Retinal pigment epithelial cell (primary cell): ENCODE measurements at regions not wholly inside any gene's neighbourhood (a gene's known extent, or its start where the extent isn't known, plus 50 kb on each side); places are given as distances from the start of the nearest gene placed in this dataset.

Experiments
- DNase-seq: peaks from one replicate; pipeline ENCODE4 v3.0.0-alpha.2; 2010; ENCODE audit warnings: low read depth
- H3K4me3 ChIP-seq: 2 replicates; pipeline ENCODE4 v1.5.1; 2011; ENCODE audit warnings: mild to moderate bottlenecking, low read length, control low read depth, moderate library complexity
- CTCF ChIP-seq: conservative IDR thresholded peaks from 2 replicates; pipeline ENCODE4 v1.5.1; 2011; ENCODE audit warnings: low read depth, low read length, control low read depth, inconsistent platforms

GRCh38 chr18:53765211-53765610 lies 459.3 kb downstream of the MBD2 start:
- no peak for DNase-seq
- H3K4me3 ChIP-seq: no peak overlapping the region
- no peak for TF ChIP-seq CTCF

DNA sequence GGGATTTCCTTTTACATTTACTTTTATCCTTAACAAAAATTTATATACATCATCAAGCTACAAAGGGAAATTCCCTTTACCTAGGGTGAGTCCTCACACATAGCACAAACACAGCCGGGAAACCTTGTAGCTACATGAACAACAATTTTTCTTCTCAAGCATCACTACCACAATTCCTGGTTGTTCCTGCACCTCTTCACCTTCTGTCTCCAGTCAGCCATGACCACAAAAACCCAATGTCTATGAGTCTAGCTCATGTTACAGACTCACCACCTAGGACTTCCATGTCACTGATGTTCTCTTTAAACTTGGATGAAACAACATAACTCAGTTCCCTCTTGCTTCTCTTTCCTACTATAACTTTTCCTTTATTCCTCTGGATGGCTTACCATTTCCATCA lies 460.4 kb downstream of the MBD2 start:
- no peak for TF ChIP-seq CTCF
- H3K4me3 ChIP-seq: no peak overlapping the region

GRCh38 chr18:53757328-53757727 lies 467.1 kb downstream of the MBD2 start:
- H3K4me3 ChIP-seq: no peak overlapping the region
- no peak for TF ChIP-seq CTCF
- no peak for DNase-seq

More for the DNA sequence above, 460.4 kb downstream of the MBD2 start:
- no peak for DNase-seq

- no peak for DNase-seq
- no peak for TF ChIP-seq CTCF
- H3K4me3 ChIP-seq: no peak overlapping the region
Measured at GRCh38 chr18:53756610-53756972, 467.9 kb downstream of the MBD2 start.

GRCh38 chr18:53755914-53756609 lies 468.4 kb downstream of the MBD2 start:
- H3K4me3 ChIP-seq: no peak overlapping the region
- no peak for TF ChIP-seq CTCF
- DNase-seq: no peak

DNA sequence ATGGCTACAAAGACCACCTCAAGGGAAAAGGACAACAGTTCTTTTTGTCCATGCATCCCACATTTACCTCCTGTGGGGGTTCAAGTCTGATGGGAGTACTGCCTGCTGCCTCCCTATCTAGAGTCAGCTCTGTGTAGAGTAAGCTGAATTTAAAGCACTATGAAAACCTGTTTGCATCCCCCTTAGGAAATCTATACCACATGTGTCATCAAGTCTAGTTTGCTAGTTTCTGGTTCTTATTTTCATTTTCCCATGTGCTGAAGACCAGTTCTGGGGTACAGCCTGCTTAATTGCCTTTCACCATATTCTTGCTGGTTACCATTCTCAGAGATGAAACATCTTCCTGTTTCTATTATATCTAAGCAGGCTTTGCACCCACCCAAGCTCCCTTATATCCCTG lies 470.3 kb downstream of the MBD2 start:
- TF ChIP-seq CTCF: no peak
- no peak overlapping the region for H3K4me3 ChIP-seq
- DNase-seq: no peak

- no peak for TF ChIP-seq CTCF
- no peak overlapping the region for H3K4me3 ChIP-seq
- DNase-seq: no peak
Measured at GRCh38 chr18:53753601-53754000, 470.9 kb downstream of the MBD2 start.
